ENCODE measurements at regions not wholly inside any gene's neighbourhood (a gene's known extent, or its start where the extent isn't known, plus 50 kb on each side); places are given as distances from the start of the nearest gene placed in this dataset.

GRCh38 chr4:28267166-28267565 lies 1406.5 kb downstream of the STIM2 start:
- no peak for TF ChIP-seq SUZ12 (IDR thresholded peaks at IDR 0.05)
- no peak for TF ChIP-seq FOXM1 (IDR thresholded peaks at IDR 0.05; ENCODE audit: borderline replicate concordance)
- no peak for TF ChIP-seq TARDBP (IDR thresholded peaks at IDR 0.05)
- no peak for TF ChIP-seq FOXA1 (IDR thresholded peaks at IDR 0.05)
- TF ChIP-seq PKNOX1 (IDR thresholded peaks at IDR 0.05) = no peak
- no peak for TF ChIP-seq SP1 (IDR thresholded peaks at IDR 0.05)
- no peak for TF ChIP-seq NFRKB (IDR thresholded peaks at IDR 0.05)
- no peak for TF ChIP-seq HDGF (IDR thresholded peaks at IDR 0.05; ENCODE audit: borderline replicate concordance)
- TF ChIP-seq L3MBTL2 (conservative IDR thresholded peaks at IDR 0.05) = no peak
- no peak for TF ChIP-seq FOXK2 (IDR thresholded peaks at IDR 0.05)
- no peak for TF ChIP-seq ELF4 (IDR thresholded peaks at IDR 0.05)
- no peak for TF ChIP-seq BHLHE40 (IDR thresholded peaks at IDR 0.05; ENCODE audit: borderline replicate concordance)
- TF ChIP-seq LEF1 (IDR thresholded peaks at IDR 0.05; ENCODE audit: borderline replicate concordance) = no peak

Measured in HEK293T (cell line).